Activated CD4-positive, alpha-beta T cell treated with anti-CD3 and anti-CD28 coated beads, Interleukin-2, amount 10 ng/mL, durations not matched to agents 7 days and 5 days (primary cell): ENCODE measurements at regions not wholly inside any gene's neighbourhood (a gene's known extent, or its start where the extent isn't known, plus 50 kb on each side); places are given as distances from the start of the nearest gene placed in this dataset.

Experiments
- CTCF ChIA-PET: fragments of 350-600 bp; sonication (Branson Sonifier 250); formaldehyde crosslinking; loops from one replicate; lab custom pipeline; 2021; ENCODE audit warnings: antibody characterized with exemption; lab: Charles Lee
- POLR2A ChIA-PET: fragments of 350-600 bp; sonication (Branson Sonifier 250); formaldehyde crosslinking; loops from one replicate; lab custom pipeline; 2021; ENCODE audit warnings: antibody characterized with exemption; lab: Charles Lee
- DNase-seq: peaks from one replicate; pipeline ENCODE4 v3.0.0-alpha.2; 2020
- H3K27ac Mint-ChIP-seq: one replicate; pipeline ENCODE4 v1.8.0; 2021; ENCODE audit warnings: mild to moderate bottlenecking, moderate library complexity, mixed read lengths
- H3K27me3 Mint-ChIP-seq: one replicate; pipeline ENCODE4 v1.8.0; 2021; ENCODE audit warnings: mixed read lengths
- H3K36me3 Mint-ChIP-seq: one replicate; pipeline ENCODE4 v1.8.0; 2021; ENCODE audit warnings: low read depth, mixed read lengths
- H3K4me1 Mint-ChIP-seq: one replicate; pipeline ENCODE4 v1.8.0; 2021; ENCODE audit warnings: mixed read lengths
- H3K4me3 Mint-ChIP-seq: one replicate; pipeline ENCODE4 v1.8.0; 2021; ENCODE audit warnings: mild to moderate bottlenecking, moderate library complexity, mixed read lengths
- H3K9me3 Mint-ChIP-seq: one replicate; pipeline ENCODE4 v1.8.0; 2021; ENCODE audit warnings: mixed read lengths

DNA sequence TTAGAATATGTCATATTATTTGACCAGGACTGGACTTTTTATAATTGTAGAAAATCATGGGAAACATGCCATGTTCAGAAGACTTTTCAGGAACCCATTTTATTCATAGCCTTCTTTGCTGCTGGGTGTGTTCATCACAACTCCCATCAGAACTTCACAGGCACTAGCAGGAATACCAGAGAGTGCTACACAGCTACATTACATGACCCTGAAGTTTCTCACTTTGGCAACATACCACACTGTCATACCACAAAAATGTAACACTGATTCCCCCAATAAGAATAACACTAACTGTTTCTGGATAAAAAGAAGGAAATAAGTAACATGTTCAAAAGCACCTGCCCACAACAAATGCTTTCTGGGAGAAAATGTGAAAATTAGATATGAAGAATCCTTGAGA is 405.4 kb downstream of the CDH2 start:
- Mint-ChIP-seq H3K27ac (no peak overlapping the region), H3K4me3 (no peak overlapping the region), H3K27me3 (no peaks in the 10 kb centered on the region), H3K4me1 (no peaks in the 10 kb centered on the region), H3K36me3 (no peaks in the 10 kb centered on the region), H3K9me3 (no peaks in the 10 kb centered on the region)
- DNase-seq: no peak
- ChIA-PET CTCF (no interaction called here), POLR2A (no interaction called here)

DNA sequence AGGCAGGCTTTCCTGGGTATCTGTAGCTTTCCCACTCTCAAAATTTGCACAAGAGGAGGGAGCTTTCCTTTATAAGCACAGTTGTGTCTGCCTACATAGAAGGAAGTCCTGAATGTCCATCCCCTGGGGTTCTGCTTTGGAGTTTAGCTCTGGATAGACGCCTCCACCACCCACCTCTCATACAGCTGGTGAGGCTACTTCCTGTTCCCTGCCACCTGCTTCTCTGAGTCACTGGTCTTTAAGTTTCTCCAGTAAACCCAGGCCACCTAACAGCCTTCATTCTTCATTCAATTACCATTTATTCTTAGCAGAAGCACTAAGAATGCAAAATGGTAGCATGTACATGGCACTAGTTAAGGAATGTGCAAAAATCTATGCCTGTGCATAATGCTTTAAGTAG is 407.8 kb downstream of the CDH2 start:
- H3K36me3 Mint-ChIP-seq: no peaks in the 10 kb centered on the region

DNA sequence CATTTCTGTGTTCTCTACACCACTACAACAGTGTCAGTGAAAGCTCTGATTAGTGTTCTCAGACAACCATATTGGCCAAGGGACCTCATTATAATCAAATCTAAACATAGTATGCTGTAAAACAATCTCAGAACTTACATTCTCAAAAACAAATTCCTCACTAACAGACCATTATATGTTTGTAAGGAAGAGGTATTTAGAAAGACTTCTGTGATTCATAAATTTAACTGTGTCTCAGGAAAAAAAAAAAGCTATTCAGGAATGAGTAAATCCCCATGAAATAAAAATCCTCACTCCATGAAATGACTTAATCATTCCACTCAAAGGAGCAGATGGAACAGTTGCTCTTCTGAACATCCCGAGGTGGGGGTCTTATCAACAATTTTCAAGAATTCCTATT is 413.0 kb downstream of the CDH2 start:
- Mint-ChIP-seq H3K27ac (no peak overlapping the region), H3K4me1 (no peaks in the 10 kb centered on the region), H3K27me3 (no peaks in the 10 kb centered on the region), H3K36me3 (no peaks in the 10 kb centered on the region), H3K9me3 (no peaks in the 10 kb centered on the region), H3K4me3 (no peak overlapping the region)
- ChIA-PET POLR2A (no interaction called here), CTCF (no interaction called here)
- DNase-seq: no peak

More for the DNA sequence above, 407.8 kb downstream of the CDH2 start:
- Mint-ChIP-seq H3K9me3 (no peaks in the 10 kb centered on the region), H3K27me3 (no peaks in the 10 kb centered on the region), H3K4me3 (no peak overlapping the region), H3K27ac (no peak overlapping the region), H3K4me1 (no peaks in the 10 kb centered on the region)
- no peak for DNase-seq
- POLR2A ChIA-PET: no interaction called here
- CTCF ChIA-PET: no interaction called here

DNA sequence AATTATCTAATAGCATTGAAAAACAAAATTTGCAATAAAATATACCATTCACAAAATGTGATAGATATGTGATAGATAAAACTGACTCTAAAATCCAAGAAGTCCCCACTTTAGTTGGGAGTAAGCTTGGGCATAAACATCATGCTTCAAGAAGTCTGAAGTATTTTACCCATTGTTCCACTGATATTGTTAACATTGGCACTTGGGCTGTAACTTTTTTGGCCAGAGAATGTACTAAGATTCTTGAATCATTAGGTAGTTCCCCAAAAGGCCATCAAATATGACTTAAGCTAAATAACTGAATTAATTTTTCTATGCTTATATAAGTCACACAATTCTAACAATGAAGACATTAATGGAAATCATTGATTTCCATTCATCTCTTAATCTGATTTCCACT is 413.6 kb downstream of the CDH2 start:
- Mint-ChIP-seq H3K27me3 (no peaks in the 10 kb centered on the region), H3K36me3 (no peaks in the 10 kb centered on the region), H3K9me3 (no peaks in the 10 kb centered on the region), H3K27ac (no peak overlapping the region), H3K4me1 (no peaks in the 10 kb centered on the region), H3K4me3 (no peak overlapping the region)
- no peak for DNase-seq
- ChIA-PET POLR2A (no interaction called here), CTCF (no interaction called here)

DNA sequence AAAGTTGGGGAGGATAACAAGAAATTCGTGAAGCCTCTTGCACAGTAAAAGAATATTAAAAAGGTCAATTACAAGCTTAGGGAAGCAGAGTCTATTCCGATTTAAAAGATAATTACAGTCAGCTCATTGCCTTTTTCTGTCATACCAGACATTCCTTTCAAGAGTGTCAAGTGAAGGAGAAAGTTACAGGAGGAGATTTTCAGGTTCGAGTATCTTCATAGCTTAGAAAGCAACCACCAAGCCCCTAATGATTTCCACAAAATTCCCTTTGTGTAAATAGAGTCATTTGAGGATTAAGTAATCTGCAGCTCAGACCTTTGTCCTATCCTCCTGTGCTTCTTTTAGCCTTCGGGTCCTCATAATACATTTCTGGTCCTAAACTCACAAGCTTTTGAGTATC is 414.9 kb downstream of the CDH2 start:
- Mint-ChIP-seq H3K27me3 (no peaks in the 10 kb centered on the region), H3K9me3 (no peaks in the 10 kb centered on the region)
- CTCF ChIA-PET: no interaction called here

DNA sequence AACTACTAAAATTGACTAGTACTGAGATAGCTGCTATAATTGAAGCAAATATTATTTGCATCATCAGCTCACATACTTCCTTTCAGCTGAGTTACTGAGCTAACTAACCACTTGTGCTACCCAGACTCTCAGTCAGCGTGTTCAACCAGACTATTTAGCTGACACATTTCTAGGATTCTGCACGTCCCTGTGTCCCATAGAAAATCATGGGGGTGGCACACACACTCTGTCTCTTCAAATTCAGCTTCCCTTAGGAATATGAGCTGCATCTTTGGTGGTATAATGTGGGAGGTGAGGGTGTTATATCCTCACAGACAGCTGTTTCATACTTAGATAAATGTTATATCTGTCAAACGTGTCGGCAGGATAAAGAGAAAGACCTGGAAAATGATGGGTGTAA is 424.0 kb downstream of the CDH2 start:
- Mint-ChIP-seq H3K4me3 (no peak overlapping the region), H3K9me3 (no peaks in the 10 kb centered on the region), H3K27me3 (no peaks in the 10 kb centered on the region), H3K36me3 (no peaks in the 10 kb centered on the region), H3K4me1 (no peaks in the 10 kb centered on the region), H3K27ac (no peak overlapping the region)
- no peak for DNase-seq
- ChIA-PET POLR2A (no interaction called here), CTCF (no interaction called here)

More for the DNA sequence above, 414.9 kb downstream of the CDH2 start:
- no peaks in the 10 kb centered on the region for H3K36me3 Mint-ChIP-seq
- POLR2A ChIA-PET: no interaction called here
- no peak for DNase-seq
- no peak overlapping the region for H3K4me3 Mint-ChIP-seq
- H3K27ac Mint-ChIP-seq: no peak overlapping the region
- no peaks in the 10 kb centered on the region for H3K4me1 Mint-ChIP-seq

DNA sequence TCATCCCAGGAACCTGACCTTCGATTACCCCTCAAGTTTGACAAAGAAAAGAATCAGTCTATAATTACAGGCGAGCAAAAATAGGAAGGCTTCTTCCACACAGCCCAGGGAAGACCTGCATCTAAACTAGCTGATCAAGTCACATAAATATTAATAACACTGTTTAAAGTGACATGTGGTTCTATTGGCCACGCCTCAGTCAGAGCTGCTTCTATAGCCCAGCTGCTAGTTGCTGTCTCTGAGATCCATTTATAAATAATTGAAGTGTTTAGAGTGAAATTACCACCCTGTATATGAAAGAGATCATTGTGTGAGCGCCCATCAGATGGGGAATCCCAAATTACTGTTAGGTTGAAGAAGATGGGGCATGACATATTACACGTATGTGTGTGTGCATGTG is 426.0 kb downstream of the CDH2 start:
- CTCF ChIA-PET: no interaction called here
- Mint-ChIP-seq H3K4me1 (no peaks in the 10 kb centered on the region), H3K36me3 (no peaks in the 10 kb centered on the region), H3K9me3 (peaks cover 2% of the 10 kb centered on the region), H3K27me3 (no peaks in the 10 kb centered on the region), H3K27ac (no peak overlapping the region), H3K4me3 (no peak overlapping the region)
- POLR2A ChIA-PET: no interaction called here
- DNase-seq: no peak

DNA sequence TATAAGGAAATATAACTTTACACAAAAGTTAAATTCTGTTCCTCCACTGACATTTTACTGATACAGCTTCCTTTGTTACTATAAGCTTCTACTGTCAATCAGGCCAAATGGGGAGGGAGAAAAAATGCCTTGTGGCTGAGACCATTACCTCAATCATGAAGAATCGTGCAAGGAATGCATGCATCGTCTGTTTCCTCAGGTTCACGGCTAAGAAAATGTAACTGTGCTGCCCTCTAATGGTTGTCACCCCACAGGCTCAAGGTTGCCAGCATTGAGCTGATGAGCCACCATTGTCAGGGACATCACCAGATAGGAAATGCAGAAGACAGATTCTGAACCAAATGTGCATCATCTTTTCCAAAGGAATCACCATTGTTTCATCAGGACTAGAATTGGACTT is 426.9 kb downstream of the CDH2 start:
- DNase-seq: no peak
- H3K27ac Mint-ChIP-seq: no peak overlapping the region
- no peaks in the 10 kb centered on the region for H3K4me1 Mint-ChIP-seq
- H3K36me3 Mint-ChIP-seq: no peaks in the 10 kb centered on the region
- no peaks in the 10 kb centered on the region for H3K27me3 Mint-ChIP-seq
- POLR2A ChIA-PET: no interaction called here
- CTCF ChIA-PET: interaction anchor here (0.7 kb wide), 1 partner anchor 19 kb away, joined by 3 read pairs; no protein-coding TSS in a partner anchor
- peaks cover 2% of the 10 kb centered on the region for H3K9me3 Mint-ChIP-seq
- no peak overlapping the region for H3K4me3 Mint-ChIP-seq

DNA sequence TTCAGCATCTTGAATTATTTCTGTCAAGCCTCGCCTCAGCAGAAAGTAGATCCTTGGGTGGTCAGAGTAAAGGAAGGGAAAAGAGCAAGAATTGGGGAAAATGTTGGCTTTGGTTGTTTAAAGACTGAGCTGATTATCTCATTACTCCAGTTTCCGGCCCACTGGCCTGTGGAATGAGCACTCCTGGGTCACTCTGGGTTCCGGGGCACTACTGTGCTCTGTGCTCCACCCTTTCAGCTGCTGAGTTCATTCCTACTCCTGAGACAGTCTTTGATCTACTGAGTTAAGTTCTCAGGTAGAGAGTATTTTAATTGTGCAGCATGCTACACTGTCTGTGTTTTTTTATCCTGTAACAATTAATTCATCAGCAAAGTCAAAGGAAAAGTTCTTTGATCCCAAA is 427.7 kb downstream of the CDH2 start:
- H3K9me3 Mint-ChIP-seq: peaks cover 2% of the 10 kb centered on the region
- no peak overlapping the region for H3K27ac Mint-ChIP-seq
- H3K27me3 Mint-ChIP-seq: no peaks in the 10 kb centered on the region
- H3K4me3 Mint-ChIP-seq: no peak overlapping the region
- H3K4me1 Mint-ChIP-seq: no peaks in the 10 kb centered on the region
- DNase-seq: no peak
- CTCF ChIA-PET: no interaction called here
- POLR2A ChIA-PET: no interaction called here
- H3K36me3 Mint-ChIP-seq: no peaks in the 10 kb centered on the region

DNA sequence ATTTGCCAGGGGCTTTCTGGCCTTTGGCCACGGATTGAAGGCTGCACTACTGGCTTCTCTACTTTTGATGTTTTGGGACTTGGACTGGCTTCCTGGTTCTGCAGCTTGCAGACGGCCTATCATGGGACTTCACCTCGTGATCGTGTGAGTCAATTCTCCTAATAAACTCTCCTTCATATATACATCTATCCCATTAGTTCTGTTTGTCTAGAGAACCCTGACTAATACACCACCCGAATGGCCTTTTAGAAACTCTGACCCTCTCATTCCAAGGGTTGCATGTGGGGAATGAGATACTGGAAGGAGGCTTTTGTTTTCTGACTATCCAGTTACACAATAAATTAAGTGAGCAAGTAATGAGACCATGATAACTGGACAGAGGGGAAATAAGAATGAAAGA is 430.7 kb downstream of the CDH2 start:
- DNase-seq: no peak
- no peaks in the 10 kb centered on the region for H3K27me3 Mint-ChIP-seq
- H3K9me3 Mint-ChIP-seq: peaks cover 5% of the 10 kb centered on the region
- H3K4me1 Mint-ChIP-seq: no peaks in the 10 kb centered on the region
- ChIA-PET POLR2A (no interaction called here), CTCF (no interaction called here)
- no peaks in the 10 kb centered on the region for H3K36me3 Mint-ChIP-seq
- no peak overlapping the region for H3K4me3 Mint-ChIP-seq
- H3K27ac Mint-ChIP-seq: no peak overlapping the region

DNA sequence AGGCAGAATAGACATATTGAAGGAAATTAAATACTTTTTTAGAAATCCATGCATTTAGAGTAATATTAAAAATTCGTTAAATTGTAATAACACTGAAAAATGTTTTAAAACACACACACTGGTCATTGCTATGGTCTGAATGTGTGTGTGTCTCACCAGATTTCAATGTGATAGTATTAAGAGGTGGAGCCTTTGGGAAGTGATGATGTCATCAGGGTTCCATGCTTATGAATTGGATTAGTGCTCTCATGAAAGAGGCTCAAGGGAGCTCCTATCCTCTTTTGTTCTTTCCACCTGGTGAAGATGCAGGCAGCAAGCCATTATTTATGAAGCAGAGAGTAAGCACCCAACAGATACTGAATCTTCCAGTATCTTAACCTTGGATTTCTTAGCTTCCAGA is 441.8 kb downstream of the CDH2 start:
- H3K4me3 Mint-ChIP-seq: no peak overlapping the region
- CTCF ChIA-PET: no interaction called here

DNA sequence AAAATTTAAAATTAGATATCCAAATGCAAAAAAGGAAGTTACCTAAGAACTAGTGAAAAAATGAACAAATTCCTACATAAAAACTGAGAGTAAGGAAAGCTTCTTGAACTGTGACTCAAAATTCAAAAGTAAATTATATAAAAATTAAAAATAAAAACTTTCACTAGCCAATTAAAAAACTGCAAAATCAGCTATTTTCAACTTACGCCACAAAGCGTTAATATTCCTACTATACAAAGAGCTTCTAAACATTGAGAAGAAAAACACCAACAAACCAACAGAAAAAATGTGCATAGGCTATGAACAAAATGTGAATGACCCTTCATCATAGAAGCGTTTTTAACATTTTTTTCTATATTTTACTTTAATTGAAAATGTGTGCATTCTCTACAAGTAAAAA is 445.7 kb downstream of the CDH2 start:
- Mint-ChIP-seq H3K36me3 (no peaks in the 10 kb centered on the region), H3K27me3 (no peaks in the 10 kb centered on the region), H3K4me1 (no peaks in the 10 kb centered on the region), H3K9me3 (peaks cover 18% of the 10 kb centered on the region), H3K27ac (no peak overlapping the region), H3K4me3 (no peak overlapping the region)
- CTCF ChIA-PET: interaction anchor here (1.0 kb wide), 1 partner anchor 19 kb away, joined by 3 read pairs; no protein-coding TSS in a partner anchor
- DNase-seq: no peak
- POLR2A ChIA-PET: no interaction called here

More for the DNA sequence above, 441.8 kb downstream of the CDH2 start:
- DNase-seq: no peak
- Mint-ChIP-seq H3K4me1 (no peaks in the 10 kb centered on the region), H3K36me3 (no peaks in the 10 kb centered on the region), H3K27me3 (no peaks in the 10 kb centered on the region), H3K27ac (no peak overlapping the region), H3K9me3 (peaks cover 2% of the 10 kb centered on the region)
- POLR2A ChIA-PET: no interaction called here

DNA sequence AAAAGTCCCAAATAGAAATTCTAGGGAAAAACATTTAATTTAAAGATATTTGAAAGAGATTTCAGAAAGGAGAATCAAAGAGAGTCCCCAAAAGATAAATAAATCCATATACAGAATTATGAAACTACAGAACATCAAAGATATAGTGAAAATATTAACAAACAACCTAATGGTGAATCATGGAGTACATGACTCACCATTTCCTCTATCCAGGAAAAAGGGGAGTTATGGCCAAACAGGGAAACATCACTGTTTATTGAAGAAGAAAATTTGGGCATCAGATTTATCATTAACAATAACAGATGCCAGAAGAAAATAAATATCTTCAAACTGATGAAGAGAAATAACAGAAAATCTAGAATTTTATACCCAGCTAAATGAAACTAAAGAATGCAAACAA is 448.3 kb downstream of the CDH2 start:
- Mint-ChIP-seq H3K4me1 (no peaks in the 10 kb centered on the region), H3K9me3 (peaks cover 18% of the 10 kb centered on the region), H3K27ac (no peak overlapping the region), H3K36me3 (no peaks in the 10 kb centered on the region), H3K4me3 (no peak overlapping the region), H3K27me3 (no peaks in the 10 kb centered on the region)
- DNase-seq: no peak
- ChIA-PET CTCF (interaction anchor here (0.6 kb wide), 1 partner anchor 53 kb away, joined by 4 read pairs; no protein-coding TSS in a partner anchor), POLR2A (no interaction called here)

DNA sequence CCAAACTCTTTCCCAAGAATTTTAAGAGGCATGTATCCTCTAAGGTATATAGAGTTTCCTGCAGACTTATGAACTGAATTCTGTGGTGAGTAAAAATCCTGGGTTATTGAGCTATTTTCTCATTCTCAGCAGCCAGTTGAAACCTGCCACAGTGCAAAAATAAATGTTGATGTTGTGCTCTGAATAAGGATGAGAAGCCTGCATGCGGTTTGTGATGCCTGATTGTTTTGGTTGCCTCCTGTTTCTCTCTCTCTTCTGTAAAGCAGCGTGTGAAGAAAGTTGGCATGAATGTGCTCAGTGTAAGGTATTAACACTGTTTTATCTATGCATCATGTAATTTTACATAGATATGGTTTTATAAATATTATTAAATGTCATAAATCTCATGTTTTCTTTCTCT is 452.6 kb downstream of the CDH2 start:
- Mint-ChIP-seq H3K27ac (no peak overlapping the region), H3K9me3 (peaks cover 13% of the 10 kb centered on the region), H3K4me3 (no peak overlapping the region), H3K27me3 (no peaks in the 10 kb centered on the region), H3K36me3 (no peaks in the 10 kb centered on the region), H3K4me1 (no peaks in the 10 kb centered on the region)
- ChIA-PET CTCF (no interaction called here), POLR2A (no interaction called here)
- DNase-seq: no peak
